ENCODE measurements at regions not wholly inside any gene's neighbourhood (a gene's known extent, or its start where the extent isn't known, plus 50 kb on each side); places are given as distances from the start of the nearest gene placed in this dataset.

GRCh38 chr18:25962176-25962575, 128.2 kb downstream of the SS18 start:
- no peak for TF ChIP-seq CTCF (IDR thresholded peaks at IDR 0.05)
- no peak for TF ChIP-seq POLR2A (IDR thresholded peaks at IDR 0.05)

All from thyroid gland (tissue), 4 donors.